ENCODE measurements at regions not wholly inside any gene's neighbourhood (a gene's known extent, or its start where the extent isn't known, plus 50 kb on each side); places are given as distances from the start of the nearest gene placed in this dataset.

DNA sequence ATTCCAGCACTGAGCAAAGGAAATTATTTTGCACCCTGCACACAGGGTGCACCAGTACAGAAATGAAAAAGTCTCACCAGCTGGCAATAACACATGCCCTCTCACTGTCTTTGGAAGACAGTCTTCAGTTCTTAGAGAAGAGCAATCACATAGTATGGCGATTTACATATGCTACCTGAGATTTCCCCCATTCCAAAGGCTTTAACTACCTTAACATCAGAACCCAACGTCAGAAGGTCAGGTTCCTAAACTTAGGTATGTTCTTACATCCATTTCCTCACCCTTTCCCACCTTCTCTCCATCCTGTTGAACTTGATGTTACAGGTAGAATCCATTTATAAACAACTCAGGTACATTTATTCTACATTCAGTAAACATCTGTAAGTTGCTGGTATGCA, 167.8 kb downstream of the PAWR start (continued):
- TF ChIP-seq, protein P1, sequence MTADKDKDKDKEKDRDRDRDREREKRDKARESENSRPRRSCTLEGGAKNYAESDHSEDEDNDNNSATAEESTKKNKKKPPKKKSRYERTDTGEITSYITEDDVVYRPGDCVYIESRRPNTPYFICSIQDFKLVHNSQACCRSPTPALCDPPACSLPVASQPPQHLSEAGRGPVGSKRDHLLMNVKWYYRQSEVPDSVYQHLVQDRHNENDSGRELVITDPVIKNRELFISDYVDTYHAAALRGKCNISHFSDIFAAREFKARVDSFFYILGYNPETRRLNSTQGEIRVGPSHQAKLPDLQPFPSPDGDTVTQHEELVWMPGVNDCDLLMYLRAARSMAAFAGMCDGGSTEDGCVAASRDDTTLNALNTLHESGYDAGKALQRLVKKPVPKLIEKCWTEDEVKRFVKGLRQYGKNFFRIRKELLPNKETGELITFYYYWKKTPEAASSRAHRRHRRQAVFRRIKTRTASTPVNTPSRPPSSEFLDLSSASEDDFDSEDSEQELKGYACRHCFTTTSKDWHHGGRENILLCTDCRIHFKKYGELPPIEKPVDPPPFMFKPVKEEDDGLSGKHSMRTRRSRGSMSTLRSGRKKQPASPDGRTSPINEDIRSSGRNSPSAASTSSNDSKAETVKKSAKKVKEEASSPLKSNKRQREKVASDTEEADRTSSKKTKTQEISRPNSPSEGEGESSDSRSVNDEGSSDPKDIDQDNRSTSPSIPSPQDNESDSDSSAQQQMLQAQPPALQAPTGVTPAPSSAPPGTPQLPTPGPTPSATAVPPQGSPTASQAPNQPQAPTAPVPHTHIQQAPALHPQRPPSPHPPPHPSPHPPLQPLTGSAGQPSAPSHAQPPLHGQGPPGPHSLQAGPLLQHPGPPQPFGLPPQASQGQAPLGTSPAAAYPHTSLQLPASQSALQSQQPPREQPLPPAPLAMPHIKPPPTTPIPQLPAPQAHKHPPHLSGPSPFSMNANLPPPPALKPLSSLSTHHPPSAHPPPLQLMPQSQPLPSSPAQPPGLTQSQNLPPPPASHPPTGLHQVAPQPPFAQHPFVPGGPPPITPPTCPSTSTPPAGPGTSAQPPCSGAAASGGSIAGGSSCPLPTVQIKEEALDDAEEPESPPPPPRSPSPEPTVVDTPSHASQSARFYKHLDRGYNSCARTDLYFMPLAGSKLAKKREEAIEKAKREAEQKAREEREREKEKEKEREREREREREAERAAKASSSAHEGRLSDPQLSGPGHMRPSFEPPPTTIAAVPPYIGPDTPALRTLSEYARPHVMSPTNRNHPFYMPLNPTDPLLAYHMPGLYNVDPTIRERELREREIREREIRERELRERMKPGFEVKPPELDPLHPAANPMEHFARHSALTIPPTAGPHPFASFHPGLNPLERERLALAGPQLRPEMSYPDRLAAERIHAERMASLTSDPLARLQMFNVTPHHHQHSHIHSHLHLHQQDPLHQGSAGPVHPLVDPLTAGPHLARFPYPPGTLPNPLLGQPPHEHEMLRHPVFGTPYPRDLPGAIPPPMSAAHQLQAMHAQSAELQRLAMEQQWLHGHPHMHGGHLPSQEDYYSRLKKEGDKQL (CRISPR knock-in tag; IDR thresholded peaks at IDR 0.05; ENCODE audit: low read depth): no peak
- TF ChIP-seq, protein P2, sequence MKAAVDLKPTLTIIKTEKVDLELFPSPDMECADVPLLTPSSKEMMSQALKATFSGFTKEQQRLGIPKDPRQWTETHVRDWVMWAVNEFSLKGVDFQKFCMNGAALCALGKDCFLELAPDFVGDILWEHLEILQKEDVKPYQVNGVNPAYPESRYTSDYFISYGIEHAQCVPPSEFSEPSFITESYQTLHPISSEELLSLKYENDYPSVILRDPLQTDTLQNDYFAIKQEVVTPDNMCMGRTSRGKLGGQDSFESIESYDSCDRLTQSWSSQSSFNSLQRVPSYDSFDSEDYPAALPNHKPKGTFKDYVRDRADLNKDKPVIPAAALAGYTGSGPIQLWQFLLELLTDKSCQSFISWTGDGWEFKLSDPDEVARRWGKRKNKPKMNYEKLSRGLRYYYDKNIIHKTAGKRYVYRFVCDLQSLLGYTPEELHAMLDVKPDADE (CRISPR knock-in tag; IDR thresholded peaks at IDR 0.05): no peak
- TF ChIP-seq ETV6 (CRISPR knock-in tag; conservative IDR thresholded peaks at IDR 0.05): no peak
- no peak for TF ChIP-seq MIER2 (CRISPR knock-in tag; IDR thresholded peaks at IDR 0.05)
- TF ChIP-seq, protein P3, sequence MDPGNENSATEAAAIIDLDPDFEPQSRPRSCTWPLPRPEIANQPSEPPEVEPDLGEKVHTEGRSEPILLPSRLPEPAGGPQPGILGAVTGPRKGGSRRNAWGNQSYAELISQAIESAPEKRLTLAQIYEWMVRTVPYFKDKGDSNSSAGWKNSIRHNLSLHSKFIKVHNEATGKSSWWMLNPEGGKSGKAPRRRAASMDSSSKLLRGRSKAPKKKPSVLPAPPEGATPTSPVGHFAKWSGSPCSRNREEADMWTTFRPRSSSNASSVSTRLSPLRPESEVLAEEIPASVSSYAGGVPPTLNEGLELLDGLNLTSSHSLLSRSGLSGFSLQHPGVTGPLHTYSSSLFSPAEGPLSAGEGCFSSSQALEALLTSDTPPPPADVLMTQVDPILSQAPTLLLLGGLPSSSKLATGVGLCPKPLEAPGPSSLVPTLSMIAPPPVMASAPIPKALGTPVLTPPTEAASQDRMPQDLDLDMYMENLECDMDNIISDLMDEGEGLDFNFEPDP (CRISPR knock-in tag; conservative IDR thresholded peaks at IDR 0.05): no peak
- TF ChIP-seq ZNF790 (CRISPR knock-in tag; IDR thresholded peaks at IDR 0.05; ENCODE audit: borderline replicate concordance): no peak
- no peak for TF ChIP-seq EEA1 (CRISPR knock-in tag; IDR thresholded peaks at IDR 0.05; ENCODE audit: borderline replicate concordance)
- TF ChIP-seq ZNF670 (CRISPR knock-in tag; IDR thresholded peaks at IDR 0.05; ENCODE audit: borderline replicate concordance): no peak
- TF ChIP-seq SUZ12 (IDR thresholded peaks at IDR 0.05; ENCODE audit: low read depth, low read length): no peak

Measured in HepG2 (cell line).